ENCODE measurements at regions not wholly inside any gene's neighbourhood (a gene's known extent, or its start where the extent isn't known, plus 50 kb on each side); places are given as distances from the start of the nearest gene placed in this dataset.

- no peak for DNase-seq
These were observed 1838.2 kb upstream of the PRR20A start for GRCh38 chr13:55302568-55302967.

GRCh38 chr13:55307909-55308308 is 1832.8 kb upstream of the PRR20A start:
- DNase-seq: no peak

DNA sequence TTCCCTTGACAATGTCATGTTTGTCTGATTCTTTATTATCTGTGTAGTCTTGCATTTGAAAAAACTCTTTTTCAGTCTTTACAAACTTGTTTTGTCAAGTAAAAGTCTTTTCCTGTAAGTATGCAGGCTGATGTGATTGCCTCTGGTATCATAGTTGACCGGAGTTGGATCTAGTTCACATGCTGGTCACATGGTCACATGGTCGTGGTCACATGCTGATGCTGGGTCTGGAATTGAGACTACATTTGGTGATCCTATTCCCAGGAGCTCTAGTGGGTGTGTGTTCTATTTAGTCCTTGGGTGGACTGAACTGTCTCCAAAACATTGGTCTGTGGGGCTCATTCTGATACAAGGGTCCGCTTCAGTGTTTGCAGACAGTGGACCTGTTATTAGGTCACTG is 1798.8 kb upstream of the PRR20A start:
- DNase-seq: no peak

GRCh38 chr13:55345224-55345623 is 1795.5 kb upstream of the PRR20A start:
- DNase-seq: no peak

DNA sequence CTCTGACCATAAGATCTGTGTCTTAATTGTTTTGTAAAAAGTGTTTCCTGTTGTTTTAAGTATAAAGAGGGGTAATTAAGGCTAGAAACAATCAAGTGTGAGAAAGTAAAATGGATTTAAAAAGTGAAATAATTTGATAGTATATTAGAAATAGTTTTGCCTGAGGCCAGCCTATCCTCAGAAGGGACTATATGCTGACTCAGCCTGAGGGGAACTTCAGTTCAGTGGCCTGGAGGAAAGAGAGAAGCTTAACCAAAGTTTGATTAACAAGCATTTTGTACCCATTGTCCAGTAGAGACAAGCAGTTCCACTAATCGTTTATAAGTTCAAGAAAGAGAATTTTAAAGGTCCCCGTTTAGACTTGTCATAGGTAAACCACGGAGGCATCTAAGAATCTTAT is 1793.2 kb upstream of the PRR20A start:
- DNase-seq: no peak

GRCh38 chr13:55359067-55359466 is 1781.7 kb upstream of the PRR20A start:
- peak; percentile 50 for DNase-seq

DNA sequence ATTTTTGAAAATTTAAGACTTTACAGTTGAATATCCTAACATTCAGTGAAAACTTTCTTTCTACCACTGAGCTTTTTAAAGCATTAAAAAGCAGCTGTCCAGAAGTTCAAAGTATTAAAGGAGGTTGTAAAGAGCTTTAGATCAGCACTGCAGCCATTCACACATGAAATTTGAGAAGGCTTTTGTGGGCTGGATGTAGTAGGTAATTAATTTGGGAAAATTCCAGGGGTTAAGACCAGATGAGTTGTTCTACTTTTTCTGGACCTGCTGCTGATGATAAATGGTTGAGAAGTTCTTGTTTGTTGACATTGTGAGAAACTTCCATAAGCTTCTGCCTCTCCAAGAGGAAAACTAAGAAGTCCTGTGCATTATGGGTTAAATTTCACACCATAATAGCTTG is 1779.6 kb upstream of the PRR20A start:
- peak; percentile 40 for DNase-seq

- no peak for DNase-seq
These were observed 1774.0 kb upstream of the PRR20A start for GRCh38 chr13:55366676-55367075.

DNA sequence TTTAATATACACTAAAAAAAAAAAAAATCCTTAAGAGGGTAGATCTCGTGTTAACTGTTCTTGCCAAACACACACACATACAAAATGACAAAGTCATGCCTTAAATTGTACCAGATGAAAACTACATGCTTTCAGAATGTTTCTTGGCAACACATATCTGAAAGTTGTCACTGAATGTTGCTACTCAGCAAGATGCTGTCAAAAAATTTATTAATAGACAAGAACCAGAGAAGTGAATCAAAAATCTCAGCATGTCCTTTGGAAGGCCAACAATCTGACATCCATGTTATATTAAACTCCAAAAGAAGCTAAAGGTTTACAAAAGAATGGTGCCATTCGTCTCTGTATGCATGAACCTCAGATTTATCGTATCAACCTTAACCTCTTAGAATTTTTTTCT is 1746.2 kb upstream of the PRR20A start:
- no peak for DNase-seq

GRCh38 chr13:55402870-55403269 is 1737.8 kb upstream of the PRR20A start:
- DNase-seq: no peak

GRCh38 chr13:55403887-55404487 is 1736.7 kb upstream of the PRR20A start:
- no peak for DNase-seq

DNA sequence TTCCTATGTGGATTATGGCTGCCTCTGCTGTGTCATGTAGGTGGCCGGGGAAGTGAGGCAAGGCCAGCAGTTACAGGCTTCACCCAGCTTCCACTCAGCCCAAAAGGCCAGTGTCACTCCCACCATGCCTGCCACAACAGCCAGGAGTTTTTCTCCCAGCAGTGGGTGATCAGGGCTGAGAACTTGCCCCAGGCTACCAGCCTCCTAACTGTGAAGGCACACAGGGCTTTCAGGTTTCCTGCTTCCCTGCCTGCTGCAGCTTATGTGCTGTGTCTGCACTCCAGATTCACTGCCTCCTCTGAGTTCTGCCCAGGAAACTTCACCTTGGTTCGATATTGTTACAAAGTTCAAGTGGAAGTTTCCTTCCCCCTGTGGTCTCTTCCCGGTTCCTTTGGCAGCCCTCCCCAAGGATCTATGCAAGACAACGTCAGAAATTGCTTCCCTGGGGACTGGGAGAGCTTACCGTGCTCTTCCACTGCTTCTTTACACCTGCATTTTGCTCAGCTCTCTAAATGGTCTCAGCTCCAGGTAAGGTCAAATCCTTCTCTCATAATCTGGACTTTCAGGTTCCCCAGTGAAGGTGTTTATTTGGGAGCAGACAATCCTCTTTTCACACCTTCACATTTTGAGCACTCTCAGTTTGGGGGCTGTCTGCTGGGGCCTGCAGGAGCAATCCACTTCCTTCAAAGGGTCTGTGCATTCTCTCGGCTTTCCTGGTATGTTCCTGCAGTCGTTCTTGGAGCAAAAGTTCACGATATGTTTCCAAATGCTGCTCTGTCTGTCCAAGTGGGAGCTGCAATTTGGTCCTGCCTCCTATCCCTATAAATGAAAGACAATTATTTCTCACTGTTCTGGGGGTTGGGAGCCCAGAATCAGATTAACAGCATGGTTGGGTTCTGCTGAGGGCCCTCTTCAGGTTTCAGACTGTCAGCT is 1730.1 kb upstream of the PRR20A start:
- DNase-seq: peak; percentile 45

DNA sequence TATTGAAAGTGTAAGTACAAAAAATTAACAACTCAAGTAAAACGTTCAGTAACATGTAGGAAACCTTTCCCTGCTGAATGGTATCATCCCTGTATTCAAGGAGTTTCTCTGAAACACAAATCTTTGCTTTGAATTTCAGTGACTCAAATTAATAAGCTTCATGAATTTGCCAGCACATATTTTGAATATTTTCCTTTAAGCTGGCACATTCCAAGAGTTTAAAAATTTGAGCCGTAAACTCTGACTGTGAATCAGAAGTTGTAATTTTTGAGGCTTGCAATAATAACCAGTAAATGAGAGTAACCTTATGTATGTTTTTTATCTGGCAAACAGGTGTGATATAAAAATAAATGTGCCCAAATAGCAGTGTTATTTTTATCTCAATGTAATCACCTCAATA is 1722.6 kb upstream of the PRR20A start:
- DNase-seq: no peak

- DNase-seq: no peak
These were observed 1707.9 kb upstream of the PRR20A start for GRCh38 chr13:55432814-55433213.

- no peak for DNase-seq
These were observed 1703.6 kb upstream of the PRR20A start for GRCh38 chr13:55437162-55437561.

- no peak for DNase-seq
These were observed 1701.3 kb upstream of the PRR20A start for GRCh38 chr13:55439450-55439849.

- no peak for DNase-seq
These were observed 1700.1 kb upstream of the PRR20A start for GRCh38 chr13:55440465-55441085.

GRCh38 chr13:55464222-55464621 is 1676.5 kb upstream of the PRR20A start:
- DNase-seq: no peak

DNA sequence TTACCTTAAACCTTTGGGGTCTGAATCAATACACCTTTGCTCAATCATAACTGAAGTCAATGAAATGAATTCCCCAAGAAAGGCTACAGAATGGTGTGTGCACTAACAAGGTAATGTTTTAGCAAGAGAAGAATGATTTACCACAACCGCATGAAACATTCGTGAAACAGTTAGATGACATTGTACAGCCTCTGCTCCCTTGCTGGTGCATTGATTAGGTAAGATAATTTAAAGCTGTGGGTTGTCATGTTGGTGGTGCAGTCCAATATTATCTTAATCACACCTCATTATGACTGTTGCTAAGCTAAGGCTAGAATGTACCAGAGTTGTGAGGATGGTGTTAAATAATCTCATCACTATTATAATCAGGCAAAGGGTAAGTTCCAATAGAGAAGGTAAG is 1673.2 kb upstream of the PRR20A start:
- no peak for DNase-seq

DNA sequence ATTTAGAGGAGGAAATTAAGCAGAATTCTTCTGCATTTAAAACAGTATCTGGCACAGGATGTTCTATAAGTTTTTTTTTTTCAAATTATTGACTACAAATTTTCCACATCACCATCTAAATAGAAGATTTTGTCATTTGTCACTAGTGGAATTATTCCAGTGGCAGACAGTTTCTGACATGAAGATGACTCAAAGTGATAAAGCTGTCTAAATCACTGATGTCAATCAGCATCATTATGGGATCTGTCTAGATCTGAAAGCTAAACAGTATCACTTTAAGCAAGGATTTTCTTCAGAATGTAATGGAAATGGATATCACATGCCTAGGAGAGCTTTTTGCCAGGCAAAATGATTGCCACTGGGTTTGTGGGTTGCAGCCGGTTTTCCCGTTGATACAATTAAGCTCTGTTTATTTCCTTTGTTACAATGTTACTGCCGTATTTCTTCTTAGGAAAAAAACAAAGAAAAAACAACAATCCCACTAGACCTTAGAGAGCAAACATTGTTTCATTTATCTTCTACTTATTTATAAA is 1657.0 kb upstream of the PRR20A start:
- DNase-seq: no peak

DNA sequence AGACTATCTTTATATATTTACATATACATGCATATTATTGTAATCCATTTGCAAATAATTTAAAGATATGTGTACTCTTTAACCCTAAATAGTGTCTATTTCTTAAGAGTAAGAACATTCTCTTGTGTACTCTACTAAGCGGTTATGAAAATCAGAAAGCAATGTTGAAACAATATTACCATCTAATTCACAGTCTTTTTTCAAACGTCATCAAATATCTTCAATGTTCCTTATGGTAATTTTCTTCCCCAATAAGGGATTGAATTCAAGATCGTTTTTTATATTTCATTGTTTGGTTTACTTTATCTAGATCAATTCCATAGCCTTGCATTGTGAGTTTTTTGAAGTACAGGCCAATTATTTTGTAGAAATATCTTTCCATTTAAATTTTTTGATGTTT is 1647.4 kb upstream of the PRR20A start:
- DNase-seq: no peak

DNA sequence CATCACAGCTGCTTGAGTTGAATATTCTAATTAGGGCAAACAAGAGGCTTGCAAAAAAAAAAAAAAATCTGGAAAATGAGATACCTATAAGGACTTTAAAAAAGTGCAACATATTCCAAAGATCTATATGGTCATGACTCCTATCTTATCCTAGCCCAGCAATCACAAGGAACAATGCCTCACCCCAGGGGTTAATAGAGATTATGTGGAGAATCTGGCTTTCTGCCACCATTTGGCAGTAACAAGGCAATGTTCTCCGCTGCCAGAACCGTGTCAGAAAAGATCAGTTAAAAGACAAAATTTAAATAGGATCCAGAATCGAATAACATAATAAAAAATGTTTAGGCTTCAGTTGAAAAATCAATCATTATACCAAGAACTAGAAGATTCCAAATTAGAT is 1643.2 kb upstream of the PRR20A start:
- DNase-seq: no peak

GRCh38 chr13:55500694-55501093 is 1640.0 kb upstream of the PRR20A start:
- DNase-seq: no peak

DNA sequence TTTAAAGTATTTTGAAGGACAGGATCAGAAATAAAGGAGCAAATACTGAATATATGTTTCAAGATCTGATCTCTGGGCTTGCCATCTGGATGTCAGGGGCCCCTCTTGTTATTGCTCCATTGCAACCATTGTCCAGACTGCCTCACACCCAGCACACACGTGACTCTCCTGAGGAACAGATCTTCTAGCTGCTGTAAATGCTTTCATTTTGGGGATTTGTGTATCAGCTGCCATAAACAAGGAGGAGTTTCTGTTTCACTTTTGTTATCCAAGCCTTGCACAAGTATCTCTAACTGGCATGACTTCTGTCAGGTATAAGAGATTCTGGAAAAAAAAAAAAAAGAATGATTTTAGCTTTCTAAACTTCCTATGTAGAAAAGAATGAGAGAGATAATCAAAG is 1624.1 kb upstream of the PRR20A start:
- DNase-seq: peak; percentile 60
